Stomach (tissue), 8 donors: ENCODE measurements at regions not wholly inside any gene's neighbourhood (a gene's known extent, or its start where the extent isn't known, plus 50 kb on each side); places are given as distances from the start of the nearest gene placed in this dataset.

Source experiments
- DNase-seq, 2 donors: peaks; one replicate each; pipeline versions ENCODE4 v3.0.0 to v3.0.0-alpha.2; 2013 to 2019
- H3K27ac ChIP-seq, 5 donors: fragments of 200-600 bp in 4 of 5; sonication (generic) in 4 of 5; one replicate each; pipeline ENCODE4 v1.5.1; 2013 to 2019; ENCODE audit warnings: mild to moderate bottlenecking in 1 of 5, moderate library complexity in 1 of 5
- H3K27me3 ChIP-seq, 3 donors: fragments of 200-600 bp; sonication (generic); one replicate each; pipeline ENCODE4 v1.5.1; 2017 to 2019; ENCODE audit warnings: mixed run types in 1 of 3
- H3K36me3 ChIP-seq, 4 donors: fragments of 200-600 bp; sonication (generic); 1 replicate in 3 of 4; 2 replicates in 1 of 4; pipeline ENCODE4 v1.5.1; 2016 to 2019
- H3K4me1 ChIP-seq, 4 donors: fragments of 200-600 bp; sonication (generic); one replicate each; pipeline ENCODE4 v1.5.1; 2016 to 2019
- H3K4me3 ChIP-seq, 4 donors: fragments of 200-600 bp; sonication (generic) in 3 of 4; one replicate each; pipeline ENCODE4 v1.5.1; 2016 to 2019; ENCODE audit warnings: mild to moderate bottlenecking in 1 of 4
- H3K9me3 ChIP-seq, 4 donors: fragments of 200-600 bp; sonication (generic); one replicate each; pipeline ENCODE4 v1.5.1; 2016 to 2019
- EP300 ChIP-seq: sonication (generic); formaldehyde crosslinking; IDR thresholded peaks from one replicate; pipeline ENCODE4 v1.6.1; 2017; ENCODE audit warnings: antibody characterized with exemption
- POLR2A ChIP-seq, 4 donors: fragments of 450-650 bp; IDR thresholded peaks; one replicate each; pipeline ENCODE4 v1.6.1; 2016; ENCODE audit warnings: antibody characterized with exemption in 4 of 4, control low read depth in 2 of 4, mild to moderate bottlenecking in 1 of 4, moderate library complexity in 1 of 4
- POLR2AphosphoS5 ChIP-seq, 3 donors: sonication (generic); formaldehyde crosslinking; IDR thresholded peaks; one replicate each; pipeline ENCODE4 v1.6.1; 2016; ENCODE audit warnings: antibody characterized with exemption in 3 of 3
- WGBS, 5 donors: extraction: QIAGEN DNeasy Blood & Tissue Kit in 3 of 5; methylation state at CpG; one replicate each; pipeline versions ENCODE4 v1.1.5 to v1.1.7; 2013 to 2018; 5-methylcytosine and 5-hydroxymethylcytosine counted together
- intact Hi-C: fragments of 100-400 bp; cut with DNase I; formaldehyde crosslinking; loops from one replicate; pipeline ENCODE4 v1.15.1; 2023; ENCODE audit warnings: low total_unique reads
- TF ChIP-seq, protein P1 (sequence below), 7 experiments: fragments of 450-650 bp in 4 of 7; fragments of 200-600 bp in 3 of 7; sonication (generic) in 3 of 7; IDR thresholded peaks; one replicate each; pipeline ENCODE4 v1.5.1; 2016 to 2019; ENCODE audit warnings: antibody characterized with exemption in 7 of 7, control low read depth in 2 of 7, mild to moderate bottlenecking in 1 of 7
- donor health status: healthy with polysubstance abuse.
- donor health status: Bipolar disorder and iron deficiency.
- donor health status: healthy.

GRCh38 chr1:208975456-208975855 lies 608.1 kb upstream of the CAMK1G start:
- no peaks in the 10 kb centered on the region for H3K4me1 ChIP-seq
- H3K36me3 ChIP-seq = no peaks in the 10 kb centered on the region
- no peak overlapping the region for H3K4me3 ChIP-seq
- no peaks in the 10 kb centered on the region for H3K27me3 ChIP-seq
- no peaks in the 10 kb centered on the region for H3K9me3 ChIP-seq
- no peak overlapping the region for H3K27ac ChIP-seq
- no peak for DNase-seq
- intact Hi-C loops = no loop called here
- 50 to 90% (median 83%) methylated on average over 2 of the region's 2 CpGs for WGBS, 5 donors
- TF ChIP-seq, protein P1, sequence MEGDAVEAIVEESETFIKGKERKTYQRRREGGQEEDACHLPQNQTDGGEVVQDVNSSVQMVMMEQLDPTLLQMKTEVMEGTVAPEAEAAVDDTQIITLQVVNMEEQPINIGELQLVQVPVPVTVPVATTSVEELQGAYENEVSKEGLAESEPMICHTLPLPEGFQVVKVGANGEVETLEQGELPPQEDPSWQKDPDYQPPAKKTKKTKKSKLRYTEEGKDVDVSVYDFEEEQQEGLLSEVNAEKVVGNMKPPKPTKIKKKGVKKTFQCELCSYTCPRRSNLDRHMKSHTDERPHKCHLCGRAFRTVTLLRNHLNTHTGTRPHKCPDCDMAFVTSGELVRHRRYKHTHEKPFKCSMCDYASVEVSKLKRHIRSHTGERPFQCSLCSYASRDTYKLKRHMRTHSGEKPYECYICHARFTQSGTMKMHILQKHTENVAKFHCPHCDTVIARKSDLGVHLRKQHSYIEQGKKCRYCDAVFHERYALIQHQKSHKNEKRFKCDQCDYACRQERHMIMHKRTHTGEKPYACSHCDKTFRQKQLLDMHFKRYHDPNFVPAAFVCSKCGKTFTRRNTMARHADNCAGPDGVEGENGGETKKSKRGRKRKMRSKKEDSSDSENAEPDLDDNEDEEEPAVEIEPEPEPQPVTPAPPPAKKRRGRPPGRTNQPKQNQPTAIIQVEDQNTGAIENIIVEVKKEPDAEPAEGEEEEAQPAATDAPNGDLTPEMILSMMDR (IDR thresholded peaks at IDR 0.05) = no peak
- no peak for TF ChIP-seq POLR2AphosphoS5 (IDR thresholded peaks at IDR 0.05)
- TF ChIP-seq EP300 = no peak
- no peak for TF ChIP-seq POLR2A (IDR thresholded peaks at IDR 0.05)

- Histone ChIP-seq H3K27ac (no peak overlapping the region), H3K9me3 (no peaks in the 10 kb centered on the region), H3K36me3 (no peaks in the 10 kb centered on the region), H3K27me3 (no peaks in the 10 kb centered on the region), H3K4me3 (no peak overlapping the region), H3K4me1 (no peaks in the 10 kb centered on the region)
- intact Hi-C loops = no loop called here
- no peak for DNase-seq
- TF ChIP-seq POLR2AphosphoS5 (IDR thresholded peaks at IDR 0.05) (no peak), POLR2A (IDR thresholded peaks at IDR 0.05) (no peak), EP300 (no peak)
- TF ChIP-seq, protein P1 (IDR thresholded peaks at IDR 0.05) = no peak
Measured at GRCh38 chr1:208977012-208977411, 606.5 kb upstream of the CAMK1G start.

DNA sequence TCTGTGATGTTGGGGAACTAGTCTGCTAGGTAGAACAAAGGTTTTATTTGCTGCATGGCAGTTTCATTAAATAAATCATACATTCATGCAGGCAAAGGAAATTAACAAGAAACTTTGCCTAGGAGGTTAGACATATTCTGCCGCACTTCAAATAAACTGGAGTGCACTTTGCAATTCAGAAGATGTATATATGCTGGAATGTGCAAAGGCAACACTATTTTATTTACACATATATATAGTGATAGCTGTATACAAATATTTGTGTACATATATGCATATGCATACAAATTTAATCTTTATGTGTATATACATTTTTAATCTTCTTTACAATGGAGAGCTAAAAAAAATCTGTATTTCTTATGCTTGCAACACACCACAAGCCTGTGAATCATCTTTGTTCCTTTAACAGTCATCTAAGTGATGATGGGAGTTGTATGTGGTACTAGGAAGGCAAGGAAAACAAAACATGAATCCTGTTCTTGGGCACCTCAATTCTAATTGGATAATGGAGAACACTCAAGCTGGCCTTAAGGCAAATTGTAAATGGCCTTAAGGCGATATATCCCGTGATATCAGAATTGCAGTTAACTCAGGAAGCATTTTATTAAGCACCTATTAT lies 605.8 kb upstream of the CAMK1G start:
- intact Hi-C loops = no loop called here
- 93 to 97% (median 94%) methylated on average over 3 of the region's 3 CpGs for WGBS, 5 donors

GRCh38 chr1:208979776-208980175 lies 603.7 kb upstream of the CAMK1G start:
- intact Hi-C loops = no loop called here
- 43 to 62% (median 52%) methylated on average over 1 of the region's 1 CpG for WGBS, 5 donors
- Histone ChIP-seq H3K4me3 (no peak overlapping the region), H3K36me3 (no peaks in the 10 kb centered on the region), H3K4me1 (no peaks in the 10 kb centered on the region), H3K27ac (no peak overlapping the region), H3K9me3 (no peaks in the 10 kb centered on the region), H3K27me3 (no peaks in the 10 kb centered on the region)
- no peak for DNase-seq
- TF ChIP-seq, protein P1 (IDR thresholded peaks at IDR 0.05) = no peak
- TF ChIP-seq EP300 (no peak), POLR2A (IDR thresholded peaks at IDR 0.05) (no peak)

More for the DNA sequence above, 605.8 kb upstream of the CAMK1G start:
- H3K27me3 ChIP-seq = no peaks in the 10 kb centered on the region
- no peak for DNase-seq
- no peak overlapping the region for H3K27ac ChIP-seq
- H3K4me3 ChIP-seq = no peak overlapping the region
- no peaks in the 10 kb centered on the region for H3K36me3 ChIP-seq
- no peaks in the 10 kb centered on the region for H3K9me3 ChIP-seq
- TF ChIP-seq, protein P1 (IDR thresholded peaks at IDR 0.05) = no peak
- TF ChIP-seq POLR2A (IDR thresholded peaks at IDR 0.05) = no peak
- no peak for TF ChIP-seq EP300
- TF ChIP-seq POLR2AphosphoS5 (IDR thresholded peaks at IDR 0.05) = no peak
- no peaks in the 10 kb centered on the region for H3K4me1 ChIP-seq
